Suprapubic skin (tissue), 4 donors: ENCODE measurements at regions not wholly inside any gene's neighbourhood (a gene's known extent, or its start where the extent isn't known, plus 50 kb on each side); places are given as distances from the start of the nearest gene placed in this dataset.

Experiments used
- DNase-seq, 2 donors: peaks; one replicate each; pipeline ENCODE4 v3.0.0-alpha.2; 2019; ENCODE audit warnings: low spot score in 2 of 2
- H3K27ac ChIP-seq: fragments of 200-600 bp; sonication (generic); one replicate; pipeline ENCODE4 v1.5.1; 2019
- H3K27me3 ChIP-seq: fragments of 200-600 bp; sonication (generic); one replicate; pipeline ENCODE4 v1.5.1; 2019
- H3K36me3 ChIP-seq: fragments of 200-600 bp; sonication (generic); one replicate; pipeline ENCODE4 v1.5.1; 2019
- H3K4me1 ChIP-seq: fragments of 200-600 bp; sonication (generic); one replicate; pipeline ENCODE4 v1.5.1; 2019
- H3K4me3 ChIP-seq: fragments of 200-600 bp; sonication (generic); one replicate; pipeline ENCODE4 v1.5.1; 2019; ENCODE audit warnings: mild to moderate bottlenecking
- H3K9me3 ChIP-seq: fragments of 200-600 bp; sonication (generic); one replicate; pipeline ENCODE4 v1.5.1; 2019
- CTCF ChIP-seq, 2 donors: fragments of 200-600 bp in 1 of 2; fragments of 450-650 bp in 1 of 2; sonication (generic) in 1 of 2; IDR thresholded peaks; one replicate each; pipeline ENCODE4 v1.5.1; 2016 to 2019; ENCODE audit warnings: antibody characterized with exemption in 2 of 2, mild to moderate bottlenecking in 1 of 2, moderate library complexity in 1 of 2
- EP300 ChIP-seq: sonication (generic); formaldehyde crosslinking; IDR thresholded peaks from one replicate; pipeline ENCODE4 v1.6.1; 2017; ENCODE audit warnings: antibody characterized with exemption
- POLR2A ChIP-seq, 2 donors: fragments of 450-650 bp; IDR thresholded peaks; one replicate each; pipeline ENCODE4 v1.6.1; 2017; ENCODE audit warnings: antibody characterized with exemption in 2 of 2, mild to moderate bottlenecking in 2 of 2, moderate library complexity in 2 of 2
- POLR2AphosphoS5 ChIP-seq, 3 donors: sonication (generic); formaldehyde crosslinking; IDR thresholded peaks; one replicate each; pipeline ENCODE4 v1.6.1; 2017; ENCODE audit warnings: antibody characterized with exemption in 3 of 3
- WGBS: methylation state at CpG from one replicate; pipeline ENCODE4 v1.1.5; 2018; 5-methylcytosine and 5-hydroxymethylcytosine counted together

- H3K27me3 ChIP-seq: peaks cover 30% of the 10 kb centered on the region
Measured at GRCh38 chr17:74099442-74100340, 103.8 kb upstream of the RPL38 start.

GRCh38 chr17:74104921-74105320 lies 98.6 kb upstream of the RPL38 start:
- Histone ChIP-seq H3K36me3 (no peaks in the 10 kb centered on the region), H3K27me3 (peaks cover 68% of the 10 kb centered on the region), H3K4me1 (no peaks in the 10 kb centered on the region), H3K27ac (no peak overlapping the region), H3K9me3 (no peaks in the 10 kb centered on the region), H3K4me3 (no peak overlapping the region)
- TF ChIP-seq CTCF (IDR thresholded peaks at IDR 0.05) (no peak), POLR2AphosphoS5 (IDR thresholded peaks at IDR 0.05) (no peak), POLR2A (IDR thresholded peaks at IDR 0.05) (no peak), EP300 (no peak)
- WGBS: 91% methylated on average over 5 of the region's 5 CpGs
- DNase-seq: no peak

More at GRCh38 chr17:74099442-74100340, 103.8 kb upstream of the RPL38 start:
- H3K4me3 ChIP-seq: no peak overlapping the region
- H3K36me3 ChIP-seq: no peaks in the 10 kb centered on the region
- TF ChIP-seq CTCF (IDR thresholded peaks at IDR 0.05): no peak
- no peak for TF ChIP-seq POLR2AphosphoS5 (IDR thresholded peaks at IDR 0.05)
- no peak for TF ChIP-seq EP300
- no peaks in the 10 kb centered on the region for H3K4me1 ChIP-seq
- 61% methylated on average over 13 of the region's 16 CpGs for WGBS
- H3K9me3 ChIP-seq: no peaks in the 10 kb centered on the region
- no peak for DNase-seq
- no peak overlapping the region for H3K27ac ChIP-seq

GRCh38 chr17:74107107-74107506 lies 96.4 kb upstream of the RPL38 start:
- DNase-seq: no peak
- H3K4me1 ChIP-seq: no peaks in the 10 kb centered on the region
- no peaks in the 10 kb centered on the region for H3K36me3 ChIP-seq
- no peak overlapping the region for H3K4me3 ChIP-seq
- 89% methylated on average over 15 of the region's 15 CpGs for WGBS
- H3K27ac ChIP-seq: no peak overlapping the region
- TF ChIP-seq POLR2A (IDR thresholded peaks at IDR 0.05): no peak
- TF ChIP-seq POLR2AphosphoS5 (IDR thresholded peaks at IDR 0.05): no peak
- TF ChIP-seq CTCF (IDR thresholded peaks at IDR 0.05): no peak
- TF ChIP-seq EP300: no peak
- peaks cover 85% of the 10 kb centered on the region for H3K27me3 ChIP-seq
- H3K9me3 ChIP-seq: no peaks in the 10 kb centered on the region

- Histone ChIP-seq H3K4me3 (no peak overlapping the region), H3K4me1 (no peaks in the 10 kb centered on the region), H3K27ac (no peak overlapping the region), H3K36me3 (no peaks in the 10 kb centered on the region), H3K27me3 (peaks cover 79% of the 10 kb centered on the region), H3K9me3 (no peaks in the 10 kb centered on the region)
- TF ChIP-seq POLR2AphosphoS5 (IDR thresholded peaks at IDR 0.05) (no peak), CTCF (IDR thresholded peaks at IDR 0.05) (no peak), EP300 (no peak), POLR2A (IDR thresholded peaks at IDR 0.05) (no peak)
- DNase-seq: no peak
- WGBS: 73% methylated on average over 11 of the region's 12 CpGs
Measured at GRCh38 chr17:74108126-74108705, 95.3 kb upstream of the RPL38 start.

GRCh38 chr17:74110467-74110866 lies 93.0 kb upstream of the RPL38 start:
- peaks cover 79% of the 10 kb centered on the region for H3K27me3 ChIP-seq
- no peaks in the 10 kb centered on the region for H3K36me3 ChIP-seq
- no peaks in the 10 kb centered on the region for H3K9me3 ChIP-seq
- TF ChIP-seq POLR2A (IDR thresholded peaks at IDR 0.05) (no peak), CTCF (IDR thresholded peaks at IDR 0.05) (no peak), POLR2AphosphoS5 (IDR thresholded peaks at IDR 0.05) (no peak), EP300 (no peak)
- no peak overlapping the region for H3K4me3 ChIP-seq
- no peak for DNase-seq
- no peak overlapping the region for H3K27ac ChIP-seq
- H3K4me1 ChIP-seq: no peaks in the 10 kb centered on the region
- WGBS: 50% methylated on average over 10 of the region's 10 CpGs
